HepG2 (cell line): ENCODE measurements at regions not wholly inside any gene's neighbourhood (a gene's known extent, or its start where the extent isn't known, plus 50 kb on each side); places are given as distances from the start of the nearest gene placed in this dataset.

Source experiments
- ATAC-seq: fragments of 200-7000 bp; cut with Tn5 transposase; 3 replicates; pipeline ENCODE4 v1.9.1; 2020; ENCODE audit warnings: mild to moderate bottlenecking, moderate library complexity
- BruUV-seq: library from RNA; stranded (reverse); fragments of 400-500 nt; replicated peaks from 2 replicates; lab custom pipeline; 2021; lab: Mats Ljungman, UMichigan
- CTCF ChIA-PET: fragments of 300-600 bp; formaldehyde crosslinking; extraction: SDS; loops from one replicate; lab custom pipeline; 2021; ENCODE audit warnings: low total read pairs, inconsistent platforms, low intra/inter-chr PET ratio; lab: Yijun Ruan, JAX
- POLR2A ChIA-PET: fragments of 350-600 bp; sonication (Branson Sonifier 250); formaldehyde crosslinking; loops from one replicate; lab custom pipeline; 2020; ENCODE audit warnings: antibody characterized with exemption, inconsistent platforms; lab: Yijun Ruan, JAX
- DNase-seq: peaks from one replicate; pipeline ENCODE4 v3.0.0-alpha.2; 2015; ENCODE audit warnings: low spot score
- FAIRE-seq: peaks from 3 replicates; lab custom pipeline; 2011; peaks lifted over from hg19 to GRCh38; lab: Jason Lieb, UNC
- H2AFZ ChIP-seq: one replicate; pipeline ENCODE4 v1.6.1; 2011; ENCODE audit warnings: low read length, inconsistent platforms
- H3K27ac ChIP-seq: fragments of 300-600 bp; 3 replicates; pipeline ENCODE4 v1.8.0; 2011; ENCODE audit warnings: mixed run types, mild to moderate bottlenecking, mixed read lengths, low read length, inconsistent platforms; ENCODE audit not compliant: insufficient read depth; ENCODE audit errors: extremely low read length
- H3K27me3 ChIP-seq, 2 experiments: fragments of 200-600 bp in 1 of 2; 2 replicates in 1 of 2; 3 replicates in 1 of 2; pipeline versions ENCODE4 v1.6.0 to v1.8.0; 2011; ENCODE audit warnings: low read length in 2 of 2, mild to moderate bottlenecking in 2 of 2, moderate library complexity in 2 of 2, inconsistent platforms in 1 of 2; ENCODE audit not compliant: insufficient read depth in 2 of 2, control insufficient read depth in 1 of 2
- H3K36me3 ChIP-seq, 2 experiments: fragments of 200-600 bp in 1 of 2; replicated peaks in 1 of 2; 2 replicates in 1 of 2; 3 replicates in 1 of 2; pipeline versions ENCODE4 v1.5.1 to v1.8.0; 2011; ENCODE audit warnings: low read length in 2 of 2, inconsistent platforms in 1 of 2; ENCODE audit not compliant: insufficient read depth in 2 of 2, control insufficient read depth in 1 of 2
- H3K4me1 ChIP-seq: 2 replicates; pipeline ENCODE4 v1.5.1; 2012; ENCODE audit warnings: low read length, inconsistent platforms; ENCODE audit not compliant: insufficient read depth
- H3K4me2 ChIP-seq: 2 replicates; pipeline ENCODE4 v1.6.0; 2011; ENCODE audit warnings: low read depth, low read length, inconsistent platforms
- H3K4me3 ChIP-seq, 3 experiments: fragments of 200-600 bp in 1 of 3; sonication (generic), shearing (Covaris generic) in 1 of 3; replicated peaks in 1 of 3; 2 replicates each; pipeline ENCODE4 v1.5.1; 2011 to 2016; ENCODE audit warnings: low read length in 3 of 3, inconsistent platforms in 2 of 3, low read depth in 2 of 3, mild to moderate bottlenecking in 2 of 3, control low read depth in 1 of 3, mixed read lengths in 1 of 3; ENCODE audit not compliant: insufficient read depth in 1 of 3
- H3K79me2 ChIP-seq: one replicate; pipeline ENCODE4 v1.6.1; 2011; ENCODE audit warnings: low read length, inconsistent platforms; ENCODE audit not compliant: insufficient read depth
- H3K9ac ChIP-seq: 2 replicates; pipeline ENCODE4 v1.6.0; 2011; ENCODE audit warnings: mild to moderate bottlenecking, low read depth, low read length, inconsistent platforms; ENCODE audit not compliant: insufficient read depth
- H3K9me3 ChIP-seq: 2 replicates; pipeline ENCODE4 v1.5.1; 2012; ENCODE audit warnings: mild to moderate bottlenecking, low read length
- H4K20me1 ChIP-seq: 2 replicates; pipeline ENCODE4 v1.6.0; 2011; ENCODE audit warnings: inconsistent platforms, mild to moderate bottlenecking, low read length, moderate library complexity; ENCODE audit not compliant: insufficient read depth
- ELF4 ChIP-seq: sonication (generic); formaldehyde crosslinking; IDR thresholded peaks from 2 replicates; pipeline ENCODE4 v1.5.0; 2020; ENCODE audit warnings: missing genetic modification reagents, mild to moderate bottlenecking, moderate library complexity, borderline replicate concordance
- HDAC2 ChIP-seq: sonication (generic); formaldehyde crosslinking; IDR thresholded peaks from 2 replicates; pipeline ENCODE4 v1.4.0; 2020; ENCODE audit warnings: missing genetic modification reagents
- MBNL3 ChIP-seq: fragments of 250-450 bp; sonication (Bioruptor Pico); conservative IDR thresholded peaks from 2 replicates; pipeline ENCODE4 v1.8.0; 2022; ENCODE audit warnings: mild to moderate bottlenecking, inconsistent platforms
- NAIF1 ChIP-seq: sonication (generic); formaldehyde crosslinking; IDR thresholded peaks from 2 replicates; pipeline ENCODE4 v1.5.0; 2020; ENCODE audit warnings: mild to moderate bottlenecking, missing genetic modification reagents, borderline replicate concordance
- NR2F1 ChIP-seq, 2 experiments: fragments of 450-650 bp in 1 of 2; formaldehyde crosslinking in 1 of 2; IDR thresholded peaks; 2 replicates each; pipeline versions ENCODE4 v1.5.0 to v1.6.1; 2016 to 2020; ENCODE audit warnings: mild to moderate bottlenecking in 1 of 2, missing compliant biosample characterization in 1 of 2, missing genetic modification reagents in 1 of 2, moderate library complexity in 1 of 2
- POGZ ChIP-seq: sonication (generic); formaldehyde crosslinking; IDR thresholded peaks from 2 replicates; pipeline ENCODE4 v1.4.0; 2020; ENCODE audit warnings: mild to moderate bottlenecking, missing genetic modification reagents
- SIX1 ChIP-seq: sonication (generic); formaldehyde crosslinking; IDR thresholded peaks from 2 replicates; pipeline ENCODE4 v1.4.0; 2020; ENCODE audit warnings: missing genetic modification reagents, borderline replicate concordance
- SOX6 ChIP-seq, 2 experiments: fragments of 450-650 bp in 1 of 2; sonication (generic) in 1 of 2; formaldehyde crosslinking in 1 of 2; IDR thresholded peaks; 2 replicates each; pipeline versions ENCODE4 v1.4.0 to v1.6.1; 2017 to 2020; ENCODE audit warnings: antibody characterized with exemption in 1 of 2, mild to moderate bottlenecking in 1 of 2, missing genetic modification reagents in 1 of 2
- ZIK1 ChIP-seq: sonication (generic); formaldehyde crosslinking; IDR thresholded peaks from 2 replicates; pipeline ENCODE4 v1.5.0; 2020; ENCODE audit warnings: mild to moderate bottlenecking, low read depth, missing genetic modification reagents, borderline replicate concordance
- ZNF496 ChIP-seq: sonication (generic); formaldehyde crosslinking; IDR thresholded peaks from 2 replicates; pipeline ENCODE4 v1.8.1; 2023; ENCODE audit warnings: mild to moderate bottlenecking, moderate library complexity, missing genetic modification reagents; ENCODE audit not compliant: insufficient replicate concordance
- ZNF749 ChIP-seq: sonication (generic); formaldehyde crosslinking; IDR thresholded peaks from 2 replicates; pipeline ENCODE4 v1.8.0; 2022; ENCODE audit warnings: mild to moderate bottlenecking, missing genetic modification reagents, moderate library complexity, borderline replicate concordance
- in situ Hi-C: cut with HindIII; loops from 2 replicates; pipeline ENCODE4 v1.10.0; 2017; ENCODE audit warnings: low pct_unique_long_range_greater_than_20kb; ENCODE audit not compliant: extremely low pct_ligation_motif_present
- intact Hi-C: fragments of 100-400 bp; cut with micrococcal nuclease; formaldehyde crosslinking; loops from one replicate; pipeline ENCODE4 v1.10.0; 2022; ENCODE audit not compliant: unreplicated experiment
- TF ChIP-seq, protein P1 (sequence below): sonication (generic); formaldehyde crosslinking; IDR thresholded peaks from 2 replicates; pipeline ENCODE4 v1.4.0; 2020; ENCODE audit warnings: mild to moderate bottlenecking, missing genetic modification reagents, borderline replicate concordance
- TF ChIP-seq, protein P2 (sequence below): IDR thresholded peaks from 2 replicates; pipeline ENCODE4 v1.6.1; 2018; ENCODE audit warnings: missing genetic modification reagents

DNA sequence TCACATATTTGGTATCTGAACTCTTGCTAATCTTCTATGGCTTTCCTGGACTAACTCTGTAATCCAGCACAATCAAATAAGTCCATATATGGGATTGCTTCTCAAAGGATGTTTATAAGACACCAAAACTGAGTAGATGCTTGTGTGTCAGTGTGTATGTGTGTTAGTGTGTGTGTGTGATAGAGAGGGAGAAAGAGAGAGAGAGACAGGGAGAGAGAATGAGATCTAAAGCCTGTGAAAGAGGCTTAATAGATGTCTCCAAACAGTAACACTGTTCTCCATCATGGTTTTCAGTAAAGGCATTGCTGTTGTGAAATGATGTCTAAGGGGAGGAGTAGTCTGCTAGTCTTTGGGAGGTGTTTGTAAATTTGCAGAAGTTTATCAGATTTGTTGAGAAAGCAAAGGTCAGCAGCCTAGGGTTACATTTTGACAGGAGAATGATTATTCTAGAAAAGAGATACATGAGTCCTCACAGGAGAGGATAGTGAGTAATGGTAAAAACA, 73.9 kb upstream of the MLIP start (continued):
- TF ChIP-seq, protein P1, sequence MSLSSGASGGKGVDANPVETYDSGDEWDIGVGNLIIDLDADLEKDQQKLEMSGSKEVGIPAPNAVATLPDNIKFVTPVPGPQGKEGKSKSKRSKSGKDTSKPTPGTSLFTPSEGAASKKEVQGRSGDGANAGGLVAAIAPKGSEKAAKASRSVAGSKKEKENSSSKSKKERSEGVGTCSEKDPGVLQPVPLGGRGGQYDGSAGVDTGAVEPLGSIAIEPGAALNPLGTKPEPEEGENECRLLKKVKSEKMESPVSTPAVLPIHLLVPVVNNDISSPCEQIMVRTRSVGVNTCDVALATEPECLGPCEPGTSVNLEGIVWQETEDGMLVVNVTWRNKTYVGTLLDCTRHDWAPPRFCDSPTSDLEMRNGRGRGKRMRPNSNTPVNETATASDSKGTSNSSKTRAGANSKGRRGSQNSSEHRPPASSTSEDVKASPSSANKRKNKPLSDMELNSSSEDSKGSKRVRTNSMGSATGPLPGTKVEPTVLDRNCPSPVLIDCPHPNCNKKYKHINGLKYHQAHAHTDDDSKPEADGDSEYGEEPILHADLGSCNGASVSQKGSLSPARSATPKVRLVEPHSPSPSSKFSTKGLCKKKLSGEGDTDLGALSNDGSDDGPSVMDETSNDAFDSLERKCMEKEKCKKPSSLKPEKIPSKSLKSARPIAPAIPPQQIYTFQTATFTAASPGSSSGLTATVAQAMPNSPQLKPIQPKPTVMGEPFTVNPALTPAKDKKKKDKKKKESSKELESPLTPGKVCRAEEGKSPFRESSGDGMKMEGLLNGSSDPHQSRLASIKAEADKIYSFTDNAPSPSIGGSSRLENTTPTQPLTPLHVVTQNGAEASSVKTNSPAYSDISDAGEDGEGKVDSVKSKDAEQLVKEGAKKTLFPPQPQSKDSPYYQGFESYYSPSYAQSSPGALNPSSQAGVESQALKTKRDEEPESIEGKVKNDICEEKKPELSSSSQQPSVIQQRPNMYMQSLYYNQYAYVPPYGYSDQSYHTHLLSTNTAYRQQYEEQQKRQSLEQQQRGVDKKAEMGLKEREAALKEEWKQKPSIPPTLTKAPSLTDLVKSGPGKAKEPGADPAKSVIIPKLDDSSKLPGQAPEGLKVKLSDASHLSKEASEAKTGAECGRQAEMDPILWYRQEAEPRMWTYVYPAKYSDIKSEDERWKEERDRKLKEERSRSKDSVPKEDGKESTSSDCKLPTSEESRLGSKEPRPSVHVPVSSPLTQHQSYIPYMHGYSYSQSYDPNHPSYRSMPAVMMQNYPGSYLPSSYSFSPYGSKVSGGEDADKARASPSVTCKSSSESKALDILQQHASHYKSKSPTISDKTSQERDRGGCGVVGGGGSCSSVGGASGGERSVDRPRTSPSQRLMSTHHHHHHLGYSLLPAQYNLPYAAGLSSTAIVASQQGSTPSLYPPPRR (CRISPR knock-in tag) = peak; percentile 94
- TF ChIP-seq, protein P2, sequence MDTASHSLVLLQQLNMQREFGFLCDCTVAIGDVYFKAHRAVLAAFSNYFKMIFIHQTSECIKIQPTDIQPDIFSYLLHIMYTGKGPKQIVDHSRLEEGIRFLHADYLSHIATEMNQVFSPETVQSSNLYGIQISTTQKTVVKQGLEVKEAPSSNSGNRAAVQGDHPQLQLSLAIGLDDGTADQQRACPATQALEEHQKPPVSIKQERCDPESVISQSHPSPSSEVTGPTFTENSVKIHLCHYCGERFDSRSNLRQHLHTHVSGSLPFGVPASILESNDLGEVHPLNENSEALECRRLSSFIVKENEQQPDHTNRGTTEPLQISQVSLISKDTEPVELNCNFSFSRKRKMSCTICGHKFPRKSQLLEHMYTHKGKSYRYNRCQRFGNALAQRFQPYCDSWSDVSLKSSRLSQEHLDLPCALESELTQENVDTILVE (CRISPR knock-in tag) = no peak
- 0 out of 4 replicates have a peak, but pooled peaks of 1 of the 2 experiments have one; percentile 38 for TF ChIP-seq NR2F1 (CRISPR knock-in tag; IDR thresholded peaks at IDR 0.05)
- TF ChIP-seq SIX1 (CRISPR knock-in tag) = peak; percentile 65; the same call in 1 of the 2 replicates
- TF ChIP-seq SOX6 (IDR thresholded peaks at IDR 0.05) = no peak
- peak; percentile 81 for TF ChIP-seq SOX6 (CRISPR knock-in tag; IDR thresholded peaks at IDR 0.05)
- peak; percentile 38; the same call in 1 of the 2 replicates for TF ChIP-seq POGZ

DNA sequence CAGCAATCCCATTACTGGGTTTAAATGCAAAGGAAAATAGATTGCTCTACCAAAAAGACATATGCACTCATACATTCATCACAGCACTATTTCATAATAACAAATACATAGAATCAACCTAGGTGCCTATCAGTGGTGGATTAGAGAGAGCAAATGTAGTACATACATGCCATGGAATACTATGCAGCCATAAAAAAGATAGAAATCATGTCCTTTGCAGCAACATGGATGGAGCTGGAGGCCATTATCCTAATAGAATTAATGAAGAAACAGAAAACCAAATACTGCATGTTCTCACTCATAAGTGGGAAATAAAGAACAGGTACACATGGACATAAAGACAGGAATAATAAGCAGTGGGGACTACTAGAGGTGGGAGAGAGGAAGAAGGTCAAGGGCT, 70.7 kb upstream of the MLIP start:
- no peaks in the 10 kb centered on the region for H3K9me3 ChIP-seq
- CTCF ChIA-PET = no interaction called here
- H3K36me3 ChIP-seq = no peaks in the 10 kb centered on the region
- in situ Hi-C loops = no loop called here
- FAIRE-seq (no peak), DNase-seq (no peak), ATAC-seq (no peak)
- BruUV-seq = no TSS peak
- H3K4me2 ChIP-seq = no peak overlapping the region
- no peaks in the 10 kb centered on the region for H4K20me1 ChIP-seq
- POLR2A ChIA-PET = no interaction called here
- no peak overlapping the region for H3K27ac ChIP-seq
- no peak overlapping the region for H3K4me3 ChIP-seq
- peaks cover 19% of the 10 kb centered on the region for H3K4me1 ChIP-seq
- H3K79me2 ChIP-seq = no peaks in the 10 kb centered on the region
- H2AFZ ChIP-seq = no peak overlapping the region
- no peaks in the 10 kb centered on the region for H3K27me3 ChIP-seq
- no peak for TF ChIP-seq ZNF749 (CRISPR knock-in tag)
- no peak for TF ChIP-seq NAIF1
- no peak for TF ChIP-seq MBNL3
- no peak for TF ChIP-seq ELF4 (CRISPR knock-in tag)
- no peak for TF ChIP-seq ZNF496 (CRISPR knock-in tag)
- TF ChIP-seq ZIK1 (CRISPR knock-in tag) = no peak
- no peak for TF ChIP-seq HDAC2 (CRISPR knock-in tag)
- H3K9ac ChIP-seq = no peak overlapping the region
- intact Hi-C loops = no loop called here
